Fibroblast of lung (primary cell): ENCODE measurements at regions not wholly inside any gene's neighbourhood (a gene's known extent, or its start where the extent isn't known, plus 50 kb on each side); places are given as distances from the start of the nearest gene placed in this dataset.

Experiments
- DNase-seq, 2 donors: peaks; one replicate each; pipeline versions ENCODE4 v3.0.0 to v3.0.0-alpha.2; 2010; ENCODE audit warnings: low read depth in 2 of 2
- H2AFZ ChIP-seq: 2 replicates; pipeline ENCODE4 v1.5.1; 2012; ENCODE audit warnings: low read length, control low read depth, inconsistent platforms
- H3K27ac ChIP-seq: 2 replicates; pipeline ENCODE4 v1.5.1; 2011; ENCODE audit warnings: low read length, control low read depth; ENCODE audit not compliant: insufficient read depth
- H3K27me3 ChIP-seq: 2 replicates; pipeline ENCODE4 v1.5.1; 2011; ENCODE audit warnings: mild to moderate bottlenecking, low read length; ENCODE audit not compliant: control insufficient read depth, insufficient read depth
- H3K36me3 ChIP-seq: 2 replicates; pipeline ENCODE4 v1.5.1; 2011; ENCODE audit warnings: low read length; ENCODE audit not compliant: control insufficient read depth, insufficient read depth
- H3K4me1 ChIP-seq: 2 replicates; pipeline ENCODE4 v1.5.1; 2011; ENCODE audit warnings: low read length; ENCODE audit not compliant: control insufficient read depth, insufficient read depth; ENCODE audit errors: extremely low read depth
- H3K4me2 ChIP-seq: 2 replicates; pipeline ENCODE4 v1.5.1; 2011; ENCODE audit warnings: low read length, control low read depth; ENCODE audit not compliant: insufficient read depth; ENCODE audit errors: extremely low read depth
- H3K4me3 ChIP-seq, 4 experiments: fragments of 200-600 bp in 1 of 4; sonication (generic) in 1 of 4; replicated peaks in 1 of 4; 2 replicates each; pipeline ENCODE4 v1.5.1; 2011 to 2016; ENCODE audit warnings: low read length in 4 of 4, low read depth in 3 of 4, mild to moderate bottlenecking in 3 of 4, control low read depth in 2 of 4, inconsistent platforms in 1 of 4, mixed read lengths in 1 of 4; ENCODE audit not compliant: insufficient read depth in 1 of 4; ENCODE audit errors: control extremely low read depth in 1 of 4
- H3K79me2 ChIP-seq: 2 replicates; pipeline ENCODE4 v1.5.1; 2012; ENCODE audit warnings: mild to moderate bottlenecking, low read length, inconsistent platforms; ENCODE audit not compliant: control insufficient read depth, insufficient read depth
- H3K9ac ChIP-seq: 2 replicates; pipeline ENCODE4 v1.5.1; 2011; ENCODE audit warnings: mild to moderate bottlenecking, low read length, control low read depth; ENCODE audit not compliant: insufficient read depth
- H3K9me3 ChIP-seq: 2 replicates; pipeline ENCODE4 v1.5.1; 2012; ENCODE audit warnings: low read depth, low read length; ENCODE audit not compliant: control insufficient read depth, insufficient read depth
- H4K20me1 ChIP-seq: 2 replicates; pipeline ENCODE4 v1.5.1; 2011; ENCODE audit warnings: low read length; ENCODE audit not compliant: control insufficient read depth, insufficient read depth; ENCODE audit errors: extremely low read depth
- EZH2 ChIP-seq: IDR thresholded peaks from 2 replicates; pipeline ENCODE4 v1.5.1; 2012; ENCODE audit warnings: low read length, control low read depth, mild to moderate bottlenecking; ENCODE audit errors: missing control alignments
- TF ChIP-seq, protein P1 (sequence below), 2 donors: IDR thresholded peaks in 1 of 2; conservative IDR thresholded peaks in 1 of 2; 1 replicate in 1 of 2; 2 replicates in 1 of 2; pipeline ENCODE4 v1.5.1; 2011 to 2012; ENCODE audit warnings: low read length in 2 of 2, control low read depth in 1 of 2, inconsistent platforms in 1 of 2, low read depth in 1 of 2, mild to moderate bottlenecking in 1 of 2

- H3K27me3 ChIP-seq, result no peaks in the 10 kb centered on the region
- H3K9me3 ChIP-seq, result no peaks in the 10 kb centered on the region
- no peak overlapping the region for H3K9ac ChIP-seq
- H3K36me3 ChIP-seq, result no peaks in the 10 kb centered on the region
- no peaks in the 10 kb centered on the region for H3K79me2 ChIP-seq
- DNase-seq, result peak; percentile 5 to 32
- no peaks in the 10 kb centered on the region for H4K20me1 ChIP-seq
- H3K4me1 ChIP-seq, result no peaks in the 10 kb centered on the region
- no peak overlapping the region for H2AFZ ChIP-seq
- no peak overlapping the region for H3K4me2 ChIP-seq
- TF ChIP-seq EZH2, result no peak
- no peak overlapping the region for H3K27ac ChIP-seq
- no peak overlapping the region for H3K4me3 ChIP-seq
Measured at GRCh38 chr13:62879071-62879470, 1463.4 kb upstream of the PCDH20 start.

DNA sequence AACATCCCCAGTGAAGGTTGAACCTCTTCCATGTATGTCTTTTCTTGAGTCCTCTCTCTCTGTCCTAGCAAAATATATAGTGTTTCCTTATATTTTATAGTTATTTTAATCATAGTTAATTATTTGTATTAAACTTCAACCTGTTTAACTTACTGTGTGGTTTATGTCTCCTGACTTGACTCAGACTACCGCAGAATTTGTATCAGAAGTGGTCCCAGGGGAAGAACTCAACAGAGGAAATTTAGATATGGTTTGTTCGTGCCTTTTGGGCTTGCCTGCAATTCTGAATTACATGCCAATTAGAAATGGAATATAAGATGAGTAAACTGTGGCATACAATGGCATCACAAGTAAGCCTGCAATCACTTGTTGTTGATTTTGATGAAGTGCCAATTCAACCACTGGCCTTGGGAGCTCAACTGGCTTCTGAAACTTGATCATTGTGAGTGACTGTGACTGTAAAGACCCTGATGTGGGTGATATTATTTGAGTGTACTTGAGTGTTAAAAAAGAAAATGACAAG, 1459.5 kb upstream of the PCDH20 start:
- no peak for DNase-seq
- H3K4me3 ChIP-seq, result no peak overlapping the region
- no peak overlapping the region for H3K27ac ChIP-seq
- no peak for TF ChIP-seq EZH2
- TF ChIP-seq, protein P1, sequence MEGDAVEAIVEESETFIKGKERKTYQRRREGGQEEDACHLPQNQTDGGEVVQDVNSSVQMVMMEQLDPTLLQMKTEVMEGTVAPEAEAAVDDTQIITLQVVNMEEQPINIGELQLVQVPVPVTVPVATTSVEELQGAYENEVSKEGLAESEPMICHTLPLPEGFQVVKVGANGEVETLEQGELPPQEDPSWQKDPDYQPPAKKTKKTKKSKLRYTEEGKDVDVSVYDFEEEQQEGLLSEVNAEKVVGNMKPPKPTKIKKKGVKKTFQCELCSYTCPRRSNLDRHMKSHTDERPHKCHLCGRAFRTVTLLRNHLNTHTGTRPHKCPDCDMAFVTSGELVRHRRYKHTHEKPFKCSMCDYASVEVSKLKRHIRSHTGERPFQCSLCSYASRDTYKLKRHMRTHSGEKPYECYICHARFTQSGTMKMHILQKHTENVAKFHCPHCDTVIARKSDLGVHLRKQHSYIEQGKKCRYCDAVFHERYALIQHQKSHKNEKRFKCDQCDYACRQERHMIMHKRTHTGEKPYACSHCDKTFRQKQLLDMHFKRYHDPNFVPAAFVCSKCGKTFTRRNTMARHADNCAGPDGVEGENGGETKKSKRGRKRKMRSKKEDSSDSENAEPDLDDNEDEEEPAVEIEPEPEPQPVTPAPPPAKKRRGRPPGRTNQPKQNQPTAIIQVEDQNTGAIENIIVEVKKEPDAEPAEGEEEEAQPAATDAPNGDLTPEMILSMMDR (conservative IDR thresholded peaks at IDR 0.05 in 1 of 2, IDR thresholded peaks at IDR 0.05 in 1 of 2; ENCODE audit: low read depth in 1 of 2, low read length in 2 of 2), result no peak
- H4K20me1 ChIP-seq, result no peaks in the 10 kb centered on the region
- H3K79me2 ChIP-seq, result no peaks in the 10 kb centered on the region
- H3K4me2 ChIP-seq, result no peak overlapping the region
- H3K9ac ChIP-seq, result no peak overlapping the region
- no peak overlapping the region for H2AFZ ChIP-seq
- no peaks in the 10 kb centered on the region for H3K36me3 ChIP-seq
- H3K27me3 ChIP-seq, result no peaks in the 10 kb centered on the region
- H3K4me1 ChIP-seq, result no peaks in the 10 kb centered on the region
- H3K9me3 ChIP-seq, result no peaks in the 10 kb centered on the region

GRCh38 chr13:62850331-62850730, 1434.7 kb upstream of the PCDH20 start:
- H3K4me1 ChIP-seq, result no peaks in the 10 kb centered on the region
- H3K36me3 ChIP-seq, result no peaks in the 10 kb centered on the region
- DNase-seq, result no peak
- H3K9me3 ChIP-seq, result no peaks in the 10 kb centered on the region
- no peak for TF ChIP-seq EZH2
- TF ChIP-seq, protein P1 (conservative IDR thresholded peaks at IDR 0.05 in 1 of 2, IDR thresholded peaks at IDR 0.05 in 1 of 2; ENCODE audit: low read depth in 1 of 2, low read length in 2 of 2), result no peak
- no peaks in the 10 kb centered on the region for H3K27me3 ChIP-seq
- no peak overlapping the region for H2AFZ ChIP-seq
- no peak overlapping the region for H3K27ac ChIP-seq
- no peak overlapping the region for H3K4me3 ChIP-seq
- no peak overlapping the region for H3K9ac ChIP-seq
- no peaks in the 10 kb centered on the region for H4K20me1 ChIP-seq
- H3K79me2 ChIP-seq, result no peaks in the 10 kb centered on the region
- H3K4me2 ChIP-seq, result no peak overlapping the region
